Osteoblast (primary cell): ENCODE measurements at regions not wholly inside any gene's neighbourhood (a gene's known extent, or its start where the extent isn't known, plus 50 kb on each side); places are given as distances from the start of the nearest gene placed in this dataset.

Experiments used
- DNase-seq: peaks from one replicate; pipeline ENCODE4 v3.0.0; 2011; ENCODE audit warnings: low spot score, mixed read lengths; ENCODE audit not compliant: insufficient read length; ENCODE audit errors: missing footprints
- H2AFZ ChIP-seq: 2 replicates; pipeline ENCODE4 v1.6.0; 2011; ENCODE audit warnings: mild to moderate bottlenecking, low read length
- H3K27ac ChIP-seq: 2 replicates; pipeline ENCODE4 v1.5.1; 2011; ENCODE audit warnings: mild to moderate bottlenecking, low read depth, low read length, moderate library complexity
- H3K27me3 ChIP-seq: 2 replicates; pipeline ENCODE4 v1.6.0; 2012; ENCODE audit warnings: mild to moderate bottlenecking, control low read depth, inconsistent platforms, low read length, moderate library complexity; ENCODE audit not compliant: insufficient read depth
- H3K36me3 ChIP-seq: 2 replicates; pipeline ENCODE4 v1.5.1; 2011; ENCODE audit warnings: mild to moderate bottlenecking, low read length, control low read depth, moderate library complexity; ENCODE audit not compliant: insufficient read depth
- H3K4me1 ChIP-seq: 2 replicates; pipeline ENCODE4 v1.5.1; 2011; ENCODE audit warnings: mild to moderate bottlenecking, low read length, control low read depth, moderate library complexity; ENCODE audit not compliant: insufficient read depth
- H3K4me2 ChIP-seq: 2 replicates; pipeline ENCODE4 v1.6.0; 2011; ENCODE audit warnings: mild to moderate bottlenecking, low read length; ENCODE audit not compliant: insufficient read depth
- H3K4me3 ChIP-seq: fragments of 200-600 bp; sonication (generic); 3 replicates; pipeline ENCODE4 v1.5.1; 2012; ENCODE audit warnings: mild to moderate bottlenecking, low read length, inconsistent platforms; ENCODE audit not compliant: insufficient read depth
- H3K79me2 ChIP-seq: 2 replicates; pipeline ENCODE4 v1.6.0; 2012; ENCODE audit warnings: mild to moderate bottlenecking, low read length, control low read depth, inconsistent platforms; ENCODE audit not compliant: insufficient read depth
- H3K9me3 ChIP-seq: 2 replicates; pipeline ENCODE4 v1.5.1; 2011; ENCODE audit warnings: low read depth, low read length, control low read depth
- H4K20me1 ChIP-seq: 2 replicates; pipeline ENCODE4 v1.6.0; 2012; ENCODE audit warnings: mild to moderate bottlenecking, low read length, control low read depth; ENCODE audit not compliant: insufficient read depth
- TF ChIP-seq, protein P1 (sequence below): IDR thresholded peaks from 2 replicates; pipeline ENCODE4 v1.5.1; 2011; ENCODE audit warnings: mild to moderate bottlenecking, low read depth, low read length, moderate library complexity; ENCODE audit errors: extremely low read depth

DNA sequence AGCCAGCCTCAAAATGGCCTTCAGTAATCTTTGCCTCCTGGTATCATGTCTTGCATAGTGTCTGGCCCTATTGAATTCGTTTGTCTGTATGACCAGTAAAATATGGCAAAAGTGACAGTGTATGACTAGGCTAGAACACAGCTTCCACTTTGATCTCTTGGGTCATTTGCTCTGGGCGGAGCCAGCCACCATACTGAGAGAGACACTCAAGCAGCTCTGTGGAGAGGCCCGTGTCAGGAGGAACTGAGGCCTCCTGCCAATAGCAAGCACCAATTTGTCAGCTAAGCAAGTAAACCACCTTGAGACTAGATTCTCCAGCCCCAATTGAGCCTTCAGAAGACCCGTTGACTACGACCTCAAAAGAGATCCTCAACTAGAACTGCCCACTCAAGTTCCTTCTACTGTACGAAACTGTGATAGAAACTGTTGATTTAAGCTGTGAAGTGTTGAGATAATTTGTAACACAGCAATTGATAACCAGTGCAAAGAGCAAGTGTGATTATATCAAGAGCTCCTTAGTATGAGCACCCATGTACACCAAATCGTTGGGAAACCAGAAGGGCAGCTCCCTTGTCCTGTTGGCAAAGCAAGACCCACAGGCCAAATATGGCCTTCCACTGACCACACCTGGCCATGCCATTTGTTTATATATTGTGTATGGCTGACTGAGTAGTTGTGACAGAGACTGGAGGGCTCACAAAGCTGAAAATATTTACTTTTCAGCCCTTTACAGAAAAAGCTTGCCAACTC is 52.7 kb upstream of the SERBP1 start:
- Histone ChIP-seq H3K9me3 (no peaks in the 10 kb centered on the region), H4K20me1 (no peaks in the 10 kb centered on the region), H3K4me1 (peaks cover 8% of the 10 kb centered on the region), H3K79me2 (no peaks in the 10 kb centered on the region), H3K27me3 (no peaks in the 10 kb centered on the region), H2AFZ (no peak overlapping the region), H3K27ac (no peak overlapping the region), H3K4me2 (no peak overlapping the region), H3K36me3 (no peaks in the 10 kb centered on the region), H3K4me3 (no peak overlapping the region)
- TF ChIP-seq, protein P1, sequence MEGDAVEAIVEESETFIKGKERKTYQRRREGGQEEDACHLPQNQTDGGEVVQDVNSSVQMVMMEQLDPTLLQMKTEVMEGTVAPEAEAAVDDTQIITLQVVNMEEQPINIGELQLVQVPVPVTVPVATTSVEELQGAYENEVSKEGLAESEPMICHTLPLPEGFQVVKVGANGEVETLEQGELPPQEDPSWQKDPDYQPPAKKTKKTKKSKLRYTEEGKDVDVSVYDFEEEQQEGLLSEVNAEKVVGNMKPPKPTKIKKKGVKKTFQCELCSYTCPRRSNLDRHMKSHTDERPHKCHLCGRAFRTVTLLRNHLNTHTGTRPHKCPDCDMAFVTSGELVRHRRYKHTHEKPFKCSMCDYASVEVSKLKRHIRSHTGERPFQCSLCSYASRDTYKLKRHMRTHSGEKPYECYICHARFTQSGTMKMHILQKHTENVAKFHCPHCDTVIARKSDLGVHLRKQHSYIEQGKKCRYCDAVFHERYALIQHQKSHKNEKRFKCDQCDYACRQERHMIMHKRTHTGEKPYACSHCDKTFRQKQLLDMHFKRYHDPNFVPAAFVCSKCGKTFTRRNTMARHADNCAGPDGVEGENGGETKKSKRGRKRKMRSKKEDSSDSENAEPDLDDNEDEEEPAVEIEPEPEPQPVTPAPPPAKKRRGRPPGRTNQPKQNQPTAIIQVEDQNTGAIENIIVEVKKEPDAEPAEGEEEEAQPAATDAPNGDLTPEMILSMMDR, result no peak
- DNase-seq, result no peak

DNA sequence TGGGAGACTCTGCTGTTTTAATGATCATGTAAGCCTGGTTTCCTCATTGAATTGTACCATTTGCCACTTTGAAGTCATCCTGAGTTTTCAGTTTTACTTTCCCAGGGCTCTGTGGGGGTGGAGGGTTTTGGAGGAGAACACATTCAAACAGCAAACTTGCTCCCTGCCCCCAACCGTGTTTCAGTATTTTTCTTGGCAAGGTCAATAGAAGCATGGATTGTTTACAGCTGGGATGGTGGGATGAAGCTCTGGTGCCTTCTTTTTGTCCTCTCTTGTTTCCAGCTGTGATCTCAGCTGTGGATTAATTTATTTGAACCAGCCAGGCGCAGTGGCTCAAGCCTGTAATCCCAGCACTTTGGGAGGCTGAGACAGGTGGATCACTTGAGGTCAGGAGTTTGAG is 54.3 kb upstream of the SERBP1 start:
- H3K36me3 ChIP-seq, result no peaks in the 10 kb centered on the region
- no peak for DNase-seq
- H3K4me1 ChIP-seq, result no peaks in the 10 kb centered on the region
- no peaks in the 10 kb centered on the region for H3K9me3 ChIP-seq
- H4K20me1 ChIP-seq, result no peaks in the 10 kb centered on the region
- no peak overlapping the region for H3K27ac ChIP-seq
- H3K4me3 ChIP-seq, result no peak overlapping the region
- H3K27me3 ChIP-seq, result no peaks in the 10 kb centered on the region
- TF ChIP-seq, protein P1, result no peak
- H3K4me2 ChIP-seq, result no peak overlapping the region
- no peak overlapping the region for H2AFZ ChIP-seq
- H3K79me2 ChIP-seq, result no peaks in the 10 kb centered on the region

DNA sequence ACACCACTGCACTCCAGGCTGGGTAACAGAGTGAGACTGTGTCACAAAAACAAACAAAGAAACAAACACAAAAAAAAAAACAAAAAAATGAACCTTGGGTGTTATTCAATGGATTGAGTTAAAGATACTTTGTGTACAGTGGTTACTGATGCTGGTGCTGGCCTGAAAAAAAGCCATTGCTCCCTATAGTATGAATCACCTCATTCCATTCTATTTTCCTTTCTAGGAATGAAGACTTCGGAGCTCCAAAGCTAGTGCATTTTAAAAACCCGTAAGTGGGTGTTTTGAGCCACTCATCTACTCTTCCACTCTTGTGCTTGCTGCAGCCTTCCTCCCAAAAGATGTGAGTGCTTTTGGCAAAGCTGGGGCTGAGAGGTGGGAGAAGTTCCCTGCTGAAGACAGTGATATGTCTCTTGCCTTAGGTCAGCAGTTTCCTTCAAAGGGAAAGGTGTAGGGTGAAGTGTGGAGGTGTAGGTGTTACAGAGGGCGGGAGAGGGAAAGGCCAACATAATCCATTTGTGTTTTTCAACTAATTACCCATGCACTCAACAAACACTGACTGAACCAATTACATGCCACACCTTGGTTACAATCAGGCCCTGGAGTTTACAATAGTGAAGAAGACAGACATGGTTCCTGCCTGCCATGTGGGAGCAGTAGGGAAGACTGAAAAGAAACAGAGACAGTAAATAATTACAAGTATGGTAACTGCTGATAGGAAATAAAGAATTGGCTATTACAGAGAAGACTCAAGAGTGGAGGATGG is 55.0 kb upstream of the SERBP1 start:
- Histone ChIP-seq H3K4me2 (no peak overlapping the region), H3K4me1 (no peaks in the 10 kb centered on the region), H4K20me1 (no peaks in the 10 kb centered on the region), H3K27me3 (no peaks in the 10 kb centered on the region), H3K4me3 (no peak overlapping the region), H3K9me3 (no peaks in the 10 kb centered on the region), H3K27ac (no peak overlapping the region), H2AFZ (no peak overlapping the region), H3K36me3 (no peaks in the 10 kb centered on the region), H3K79me2 (no peaks in the 10 kb centered on the region)
- TF ChIP-seq, protein P1, result no peak
- peak; percentile 72 for DNase-seq

DNA sequence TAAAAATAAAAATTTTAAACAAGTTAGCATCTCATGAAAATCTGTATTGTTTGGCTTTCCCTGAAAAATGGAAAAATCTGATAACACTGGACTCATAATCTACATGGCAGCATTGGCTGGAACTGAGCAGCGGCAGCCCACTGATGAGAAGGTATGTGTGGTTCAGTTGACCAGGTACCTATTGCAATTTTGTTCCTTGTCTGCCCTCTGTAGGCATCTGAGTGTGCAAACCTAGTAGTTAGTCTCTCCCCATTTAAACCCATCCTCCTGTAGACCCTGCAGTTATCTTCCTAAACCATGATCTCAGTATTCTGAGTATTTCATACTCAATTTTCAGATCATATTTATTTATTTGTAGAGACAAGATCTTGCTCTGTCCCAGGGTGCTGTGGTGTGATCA is 59.4 kb upstream of the SERBP1 start:
- H3K27ac ChIP-seq, result no peak overlapping the region
- no peaks in the 10 kb centered on the region for H3K4me1 ChIP-seq
- H3K4me2 ChIP-seq, result no peak overlapping the region
- H2AFZ ChIP-seq, result no peak overlapping the region
- no peaks in the 10 kb centered on the region for H4K20me1 ChIP-seq
- peak; percentile 60 for DNase-seq
- no peak overlapping the region for H3K4me3 ChIP-seq
- no peaks in the 10 kb centered on the region for H3K79me2 ChIP-seq
- H3K9me3 ChIP-seq, result no peaks in the 10 kb centered on the region
- no peaks in the 10 kb centered on the region for H3K27me3 ChIP-seq
- TF ChIP-seq, protein P1, result peak; percentile 24
- H3K36me3 ChIP-seq, result no peaks in the 10 kb centered on the region
